Lung (tissue), 11 donors: ENCODE measurements at regions not wholly inside any gene's neighbourhood (a gene's known extent, or its start where the extent isn't known, plus 50 kb on each side); places are given as distances from the start of the nearest gene placed in this dataset.
"Not testable (repeated sequence)": the region's sequence is repeated elsewhere in the genome, so short reads cannot be mapped to it uniquely, and the experiment has no call there.

ENCODE experiments used
- ATAC-seq: fragments of 200-7000 bp; cut with Tn5 transposase; one replicate; pipeline ENCODE4 v1.9.1; 2020; ENCODE audit warnings: moderate number of reproducible peaks; ENCODE audit not compliant: insufficient read depth, low FRiP score
- DNase-seq, 3 donors: peaks; one replicate each; pipeline ENCODE4 v3.0.0-alpha.2; 2013 to 2017
- H3K27ac ChIP-seq, 2 donors: one replicate each; pipeline ENCODE4 v1.5.1; 2013; ENCODE audit warnings: mild to moderate bottlenecking in 2 of 2, moderate library complexity in 2 of 2, control low read depth in 1 of 2, inconsistent platforms in 1 of 2, low read depth in 1 of 2, low read length in 1 of 2
- H3K27me3 ChIP-seq, 3 donors: one replicate each; pipeline ENCODE4 v1.5.1; 2013; ENCODE audit warnings: low read length in 2 of 3; ENCODE audit not compliant: control insufficient read depth in 3 of 3, insufficient read depth in 3 of 3
- H3K36me3 ChIP-seq, 4 donors: one replicate each; pipeline ENCODE4 v1.5.1; 2013; ENCODE audit warnings: low read length in 4 of 4, mild to moderate bottlenecking in 1 of 4, moderate library complexity in 1 of 4; ENCODE audit not compliant: control insufficient read depth in 4 of 4, insufficient read depth in 4 of 4
- H3K4me1 ChIP-seq, 5 donors: one replicate each; pipeline ENCODE4 v1.5.1; 2013; ENCODE audit warnings: low read length in 5 of 5, mild to moderate bottlenecking in 2 of 5, moderate library complexity in 1 of 5; ENCODE audit not compliant: control insufficient read depth in 5 of 5, insufficient read depth in 5 of 5
- H3K4me3 ChIP-seq: one replicate; pipeline ENCODE4 v1.5.1; 2013; ENCODE audit warnings: mild to moderate bottlenecking, control low read depth, moderate library complexity
- H3K9ac ChIP-seq, 2 donors: one replicate each; pipeline ENCODE4 v1.5.1; 2013; ENCODE audit warnings: low read length in 2 of 2, control low read depth in 1 of 2; ENCODE audit not compliant: insufficient read depth in 1 of 2
- H3K9me3 ChIP-seq, 4 donors: one replicate each; pipeline ENCODE4 v1.5.1; 2013; ENCODE audit warnings: low read length in 3 of 4, mild to moderate bottlenecking in 1 of 4, moderate library complexity in 1 of 4; ENCODE audit not compliant: control insufficient read depth in 4 of 4, insufficient read depth in 3 of 4
- CTCF ChIP-seq: IDR thresholded peaks from 2 replicates; pipeline ENCODE4 v1.5.1; 2012; ENCODE audit warnings: mild to moderate bottlenecking; ENCODE audit errors: control extremely low read depth, extremely low read depth
- WGBS, 2 donors: extraction: QIAGEN DNeasy Blood & Tissue Kit; methylation state at CpG; one replicate each; pipeline ENCODE4 v1.1.7; 2013; 5-methylcytosine and 5-hydroxymethylcytosine counted together
- donor health status: control.
- donor health status: control.
- donor health status: Bipolar disorder and iron deficiency.
- donor health status: healthy.
- donor health status: DM: yes; HTN: yes; CAD: no.

- Histone ChIP-seq H3K4me3 (no peak overlapping the region), H3K9ac (no peak overlapping the region), H3K9me3 (peaks cover 0 to 6% (median 3%) of the 10 kb centered on the region in 4 donors), H3K36me3 (no peaks in the 10 kb centered on the region), H3K27ac (no peak overlapping the region), H3K4me1 (no peaks in the 10 kb centered on the region), H3K27me3 (no peaks in the 10 kb centered on the region)
- no peak for TF ChIP-seq CTCF
- ATAC-seq (no peak), DNase-seq (peak in 1 of 3 donors; percentile 0)
- 70 to 80% methylated on average over 3 of the region's 3 CpGs for WGBS, 2 donors
Measured at GRCh38 chr12:34236073-34236472, 213.8 kb downstream of the ALG10 start.

GRCh38 chr12:34244608-34245007 lies 222.3 kb downstream of the ALG10 start:
- no peak for TF ChIP-seq CTCF
- Histone ChIP-seq H3K9ac (no peak overlapping the region), H3K4me1 (no peaks in the 10 kb centered on the region), H3K36me3 (no peaks in the 10 kb centered on the region), H3K9me3 (peaks cover 0 to 17% (median 1%) of the 10 kb centered on the region in 4 donors), H3K27me3 (no peaks in the 10 kb centered on the region), H3K4me3 (no peak overlapping the region), H3K27ac (no peak overlapping the region)
- ATAC-seq (no peak), DNase-seq (no peak)
- 90 to 91% methylated on average over 1 of the region's 1 CpG for WGBS, 2 donors

- Histone ChIP-seq H3K4me1 (no peaks in the 10 kb centered on the region), H3K4me3 (no peak overlapping the region), H3K27me3 (no peaks in the 10 kb centered on the region), H3K27ac (no peak overlapping the region), H3K36me3 (no peaks in the 10 kb centered on the region), H3K9me3 (peaks cover 0 to 10% (median 0%) of the 10 kb centered on the region in 4 donors), H3K9ac (no peak overlapping the region)
- ATAC-seq (no peak), DNase-seq (no peak)
- no peak for TF ChIP-seq CTCF
- WGBS, 2 donors = 94 to 96% methylated on average over 9 of the region's 9 CpGs
Measured at GRCh38 chr12:34249271-34249670, 227.0 kb downstream of the ALG10 start.

GRCh38 chr12:34251879-34252278 lies 229.6 kb downstream of the ALG10 start:
- not testable (repeated sequence) for H3K4me3 ChIP-seq, DNase-seq, H3K4me1 ChIP-seq, H3K36me3 ChIP-seq, H3K9ac ChIP-seq, H3K27me3 ChIP-seq, H3K9me3 ChIP-seq, ATAC-seq, H3K27ac ChIP-seq
- WGBS, 2 donors = 74 to 93% methylated on average over 4 of the region's 4 CpGs
